Right atrium auricular region (tissue), 2 donors: ENCODE measurements at regions not wholly inside any gene's neighbourhood (a gene's known extent, or its start where the extent isn't known, plus 50 kb on each side); places are given as distances from the start of the nearest gene placed in this dataset.

Experiments
- DNase-seq: peaks from one replicate; pipeline ENCODE4 v3.0.0-alpha.2; 2019; ENCODE audit warnings: low spot score
- H3K27ac ChIP-seq, 2 donors: fragments of 200-600 bp; sonication (generic); 1 replicate in 1 of 2; 2 replicates in 1 of 2; pipeline ENCODE4 v1.5.1; 2016 to 2019
- H3K27me3 ChIP-seq, 2 donors: fragments of 200-600 bp; sonication (generic); one replicate each; pipeline versions ENCODE4 v1.5.1 to v1.6.0; 2017 to 2019
- H3K36me3 ChIP-seq: fragments of 200-600 bp; sonication (generic); one replicate; pipeline ENCODE4 v1.5.1; 2016
- H3K4me1 ChIP-seq, 2 donors: fragments of 200-600 bp; sonication (generic); one replicate each; pipeline versions ENCODE4 v1.5.1 to v1.6.0; 2017 to 2019
- H3K4me3 ChIP-seq, 2 donors: fragments of 200-600 bp; sonication (generic); 1 replicate in 1 of 2; 2 replicates in 1 of 2; pipeline ENCODE4 v1.5.1; 2017 to 2019; ENCODE audit warnings: mild to moderate bottlenecking in 1 of 2, moderate library complexity in 1 of 2
- H3K9me3 ChIP-seq, 2 donors: fragments of 200-600 bp; sonication (generic); one replicate each; pipeline ENCODE4 v1.5.1; 2019
- CTCF ChIP-seq, 2 donors: fragments of 200-600 bp; sonication (generic); IDR thresholded peaks; one replicate each; pipeline ENCODE4 v1.5.1; 2019; ENCODE audit warnings: antibody characterized with exemption in 2 of 2

GRCh38 chr14:106831322-106831720, 1304.9 kb downstream of the TMEM121 start:
- no peak for TF ChIP-seq CTCF (IDR thresholded peaks at IDR 0.05)
- DNase-seq, result no peak

GRCh38 chr14:106837870-106838269, 1311.5 kb downstream of the TMEM121 start:
- Histone ChIP-seq H3K9me3 (no peaks in the 10 kb centered on the region), H3K36me3 (no peaks in the 10 kb centered on the region), H3K27ac (no peak overlapping the region), H3K4me3 (no peak overlapping the region), H3K4me1 (no peaks in the 10 kb centered on the region), H3K27me3 (no peaks in the 10 kb centered on the region)
- TF ChIP-seq CTCF (IDR thresholded peaks at IDR 0.05), result no peak
- DNase-seq, result no peak

More at GRCh38 chr14:106831322-106831720, 1304.9 kb downstream of the TMEM121 start:
- no peaks in the 10 kb centered on the region for H3K27me3 ChIP-seq
- no peaks in the 10 kb centered on the region for H3K4me1 ChIP-seq
- no peaks in the 10 kb centered on the region for H3K36me3 ChIP-seq
- H3K27ac ChIP-seq, result no peak overlapping the region
- H3K9me3 ChIP-seq, result no peaks in the 10 kb centered on the region
- no peak overlapping the region for H3K4me3 ChIP-seq

- H3K4me1 ChIP-seq, result no peaks in the 10 kb centered on the region
- no peaks in the 10 kb centered on the region for H3K27me3 ChIP-seq
- H3K4me3 ChIP-seq, result no peak overlapping the region
- no peak for TF ChIP-seq CTCF (IDR thresholded peaks at IDR 0.05)
- H3K36me3 ChIP-seq, result no peaks in the 10 kb centered on the region
- no peak overlapping the region for H3K27ac ChIP-seq
- no peak for DNase-seq
- H3K9me3 ChIP-seq, result no peaks in the 10 kb centered on the region
These were observed 1312.8 kb downstream of the TMEM121 start for GRCh38 chr14:106838991-106839769.

GRCh38 chr14:106840258-106840657, 1313.9 kb downstream of the TMEM121 start:
- H3K9me3 ChIP-seq, result no peaks in the 10 kb centered on the region
- H3K36me3 ChIP-seq, result no peaks in the 10 kb centered on the region
- TF ChIP-seq CTCF (IDR thresholded peaks at IDR 0.05), result no peak
- no peak overlapping the region for H3K4me3 ChIP-seq
- no peaks in the 10 kb centered on the region for H3K27me3 ChIP-seq
- no peak overlapping the region for H3K27ac ChIP-seq
- no peak for DNase-seq
- H3K4me1 ChIP-seq, result peaks cover 0 to under 1% of the 10 kb centered on the region in 2 donors

- no peak for DNase-seq
- Histone ChIP-seq H3K4me1 (peaks cover 0 to 4% of the 10 kb centered on the region in 2 donors), H3K9me3 (no peaks in the 10 kb centered on the region), H3K27ac (no peak overlapping the region), H3K27me3 (no peaks in the 10 kb centered on the region), H3K36me3 (no peaks in the 10 kb centered on the region), H3K4me3 (no peak overlapping the region)
- TF ChIP-seq CTCF (IDR thresholded peaks at IDR 0.05), result no peak
These were observed 1314.6 kb downstream of the TMEM121 start for GRCh38 chr14:106840991-106841390.

- Histone ChIP-seq H3K4me3 (no peak overlapping the region), H3K27ac (no peak overlapping the region), H3K4me1 (peaks cover 0 to 4% of the 10 kb centered on the region in 2 donors), H3K9me3 (no peaks in the 10 kb centered on the region), H3K27me3 (no peaks in the 10 kb centered on the region), H3K36me3 (no peaks in the 10 kb centered on the region)
- no peak for DNase-seq
- TF ChIP-seq CTCF (IDR thresholded peaks at IDR 0.05), result no peak
These were observed 1315.3 kb downstream of the TMEM121 start for GRCh38 chr14:106841701-106842100.
